A549 (cell line): ENCODE measurements at regions not wholly inside any gene's neighbourhood (a gene's known extent, or its start where the extent isn't known, plus 50 kb on each side); places are given as distances from the start of the nearest gene placed in this dataset.

Experiments used
- CEBPB ChIP-seq, 2 experiments: fragments of >200 bp in 1 of 2; sonication (Bioruptor Twin) in 1 of 2; formaldehyde crosslinking in 1 of 2; IDR thresholded peaks; 2 replicates each; pipeline ENCODE4 v1.6.1; 2012 to 2016
- HDAC2 ChIP-seq: fragments of 200-600 bp; sonication (generic); IDR thresholded peaks from 2 replicates; pipeline ENCODE4 v1.6.1; 2016
- JUN ChIP-seq, 2 experiments: fragments of >200 bp; sonication (Bioruptor Twin); formaldehyde crosslinking; IDR thresholded peaks; 2 replicates in 1 of 2; 3 replicates in 1 of 2; pipeline ENCODE4 v1.6.1; 2016 to 2017
- POLR2A ChIP-seq: IDR thresholded peaks from 2 replicates; pipeline ENCODE4 v1.6.1; 2012; ENCODE audit warnings: mild to moderate bottlenecking, low read length
- TF ChIP-seq, protein P1 (sequence below): fragments of 200-600 bp; sonication (generic); IDR thresholded peaks from 2 replicates; pipeline ENCODE4 v1.6.1; 2016; ENCODE audit warnings: antibody characterized with exemption, mild to moderate bottlenecking, moderate library complexity
- TF ChIP-seq, protein P2 (sequence below): fragments of >200 bp; sonication (Bioruptor Twin); formaldehyde crosslinking; IDR thresholded peaks from 3 replicates; pipeline ENCODE4 v1.5.1; 2016
- TF ChIP-seq, protein P3 (sequence below): fragments of 250-450 bp; sonication (Bioruptor Pico); IDR thresholded peaks from 2 replicates; pipeline ENCODE4 v1.5.0; 2021; ENCODE audit warnings: mild to moderate bottlenecking, moderate library complexity, borderline replicate concordance
- TF ChIP-seq, protein P4 (sequence below): fragments of >200 bp; sonication (Bioruptor Twin); formaldehyde crosslinking; IDR thresholded peaks from 3 replicates; pipeline ENCODE4 v1.6.1; 2016

DNA sequence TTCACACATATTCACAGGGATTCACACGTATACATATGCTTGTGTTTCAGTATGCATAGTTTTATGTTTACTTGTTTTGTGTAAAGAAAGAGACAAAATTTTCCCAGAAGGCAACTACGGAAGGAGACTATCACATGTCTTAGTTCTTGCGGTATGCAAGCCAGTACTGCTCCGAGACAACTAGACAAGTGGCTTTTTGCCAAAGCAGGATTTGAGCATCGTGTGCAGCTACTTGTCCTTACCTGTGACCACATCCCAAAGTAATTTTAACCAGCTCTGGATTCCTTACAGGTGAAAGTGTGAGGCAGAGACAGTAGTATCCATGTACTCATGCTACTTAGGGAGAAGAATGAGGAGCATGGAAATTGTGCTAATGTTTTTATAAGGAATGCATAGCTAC, 591.4 kb upstream of the NR2F2 start:
- no peak for TF ChIP-seq JUN (IDR thresholded peaks at IDR 0.05)
- TF ChIP-seq POLR2A = no peak
- TF ChIP-seq, protein P1, sequence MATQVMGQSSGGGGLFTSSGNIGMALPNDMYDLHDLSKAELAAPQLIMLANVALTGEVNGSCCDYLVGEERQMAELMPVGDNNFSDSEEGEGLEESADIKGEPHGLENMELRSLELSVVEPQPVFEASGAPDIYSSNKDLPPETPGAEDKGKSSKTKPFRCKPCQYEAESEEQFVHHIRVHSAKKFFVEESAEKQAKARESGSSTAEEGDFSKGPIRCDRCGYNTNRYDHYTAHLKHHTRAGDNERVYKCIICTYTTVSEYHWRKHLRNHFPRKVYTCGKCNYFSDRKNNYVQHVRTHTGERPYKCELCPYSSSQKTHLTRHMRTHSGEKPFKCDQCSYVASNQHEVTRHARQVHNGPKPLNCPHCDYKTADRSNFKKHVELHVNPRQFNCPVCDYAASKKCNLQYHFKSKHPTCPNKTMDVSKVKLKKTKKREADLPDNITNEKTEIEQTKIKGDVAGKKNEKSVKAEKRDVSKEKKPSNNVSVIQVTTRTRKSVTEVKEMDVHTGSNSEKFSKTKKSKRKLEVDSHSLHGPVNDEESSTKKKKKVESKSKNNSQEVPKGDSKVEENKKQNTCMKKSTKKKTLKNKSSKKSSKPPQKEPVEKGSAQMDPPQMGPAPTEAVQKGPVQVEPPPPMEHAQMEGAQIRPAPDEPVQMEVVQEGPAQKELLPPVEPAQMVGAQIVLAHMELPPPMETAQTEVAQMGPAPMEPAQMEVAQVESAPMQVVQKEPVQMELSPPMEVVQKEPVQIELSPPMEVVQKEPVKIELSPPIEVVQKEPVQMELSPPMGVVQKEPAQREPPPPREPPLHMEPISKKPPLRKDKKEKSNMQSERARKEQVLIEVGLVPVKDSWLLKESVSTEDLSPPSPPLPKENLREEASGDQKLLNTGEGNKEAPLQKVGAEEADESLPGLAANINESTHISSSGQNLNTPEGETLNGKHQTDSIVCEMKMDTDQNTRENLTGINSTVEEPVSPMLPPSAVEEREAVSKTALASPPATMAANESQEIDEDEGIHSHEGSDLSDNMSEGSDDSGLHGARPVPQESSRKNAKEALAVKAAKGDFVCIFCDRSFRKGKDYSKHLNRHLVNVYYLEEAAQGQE = no peak
- no peak for TF ChIP-seq CEBPB (IDR thresholded peaks at IDR 0.05)
- TF ChIP-seq, protein P2, sequence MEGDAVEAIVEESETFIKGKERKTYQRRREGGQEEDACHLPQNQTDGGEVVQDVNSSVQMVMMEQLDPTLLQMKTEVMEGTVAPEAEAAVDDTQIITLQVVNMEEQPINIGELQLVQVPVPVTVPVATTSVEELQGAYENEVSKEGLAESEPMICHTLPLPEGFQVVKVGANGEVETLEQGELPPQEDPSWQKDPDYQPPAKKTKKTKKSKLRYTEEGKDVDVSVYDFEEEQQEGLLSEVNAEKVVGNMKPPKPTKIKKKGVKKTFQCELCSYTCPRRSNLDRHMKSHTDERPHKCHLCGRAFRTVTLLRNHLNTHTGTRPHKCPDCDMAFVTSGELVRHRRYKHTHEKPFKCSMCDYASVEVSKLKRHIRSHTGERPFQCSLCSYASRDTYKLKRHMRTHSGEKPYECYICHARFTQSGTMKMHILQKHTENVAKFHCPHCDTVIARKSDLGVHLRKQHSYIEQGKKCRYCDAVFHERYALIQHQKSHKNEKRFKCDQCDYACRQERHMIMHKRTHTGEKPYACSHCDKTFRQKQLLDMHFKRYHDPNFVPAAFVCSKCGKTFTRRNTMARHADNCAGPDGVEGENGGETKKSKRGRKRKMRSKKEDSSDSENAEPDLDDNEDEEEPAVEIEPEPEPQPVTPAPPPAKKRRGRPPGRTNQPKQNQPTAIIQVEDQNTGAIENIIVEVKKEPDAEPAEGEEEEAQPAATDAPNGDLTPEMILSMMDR = no peak
- TF ChIP-seq, protein P3, sequence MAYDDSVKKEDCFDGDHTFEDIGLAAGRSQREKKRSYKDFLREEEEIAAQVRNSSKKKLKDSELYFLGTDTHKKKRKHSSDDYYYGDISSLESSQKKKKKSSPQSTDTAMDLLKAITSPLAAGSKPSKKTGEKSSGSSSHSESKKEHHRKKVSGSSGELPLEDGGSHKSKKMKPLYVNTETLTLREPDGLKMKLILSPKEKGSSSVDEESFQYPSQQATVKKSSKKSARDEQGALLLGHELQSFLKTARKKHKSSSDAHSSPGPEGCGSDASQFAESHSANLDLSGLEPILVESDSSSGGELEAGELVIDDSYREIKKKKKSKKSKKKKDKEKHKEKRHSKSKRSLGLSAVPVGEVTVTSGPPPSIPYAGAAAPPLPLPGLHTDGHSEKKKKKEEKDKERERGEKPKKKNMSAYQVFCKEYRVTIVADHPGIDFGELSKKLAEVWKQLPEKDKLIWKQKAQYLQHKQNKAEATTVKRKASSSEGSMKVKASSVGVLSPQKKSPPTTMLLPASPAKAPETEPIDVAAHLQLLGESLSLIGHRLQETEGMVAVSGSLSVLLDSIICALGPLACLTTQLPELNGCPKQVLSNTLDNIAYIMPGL = no peak
- TF ChIP-seq, protein P4, sequence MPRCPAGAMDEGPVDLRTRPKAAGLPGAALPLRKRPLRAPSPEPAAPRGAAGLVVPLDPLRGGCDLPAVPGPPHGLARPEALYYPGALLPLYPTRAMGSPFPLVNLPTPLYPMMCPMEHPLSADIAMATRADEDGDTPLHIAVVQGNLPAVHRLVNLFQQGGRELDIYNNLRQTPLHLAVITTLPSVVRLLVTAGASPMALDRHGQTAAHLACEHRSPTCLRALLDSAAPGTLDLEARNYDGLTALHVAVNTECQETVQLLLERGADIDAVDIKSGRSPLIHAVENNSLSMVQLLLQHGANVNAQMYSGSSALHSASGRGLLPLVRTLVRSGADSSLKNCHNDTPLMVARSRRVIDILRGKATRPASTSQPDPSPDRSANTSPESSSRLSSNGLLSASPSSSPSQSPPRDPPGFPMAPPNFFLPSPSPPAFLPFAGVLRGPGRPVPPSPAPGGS = no peak
- TF ChIP-seq HDAC2 = no peak
